NB4 (cell line): ENCODE measurements at regions not wholly inside any gene's neighbourhood (a gene's known extent, or its start where the extent isn't known, plus 50 kb on each side); places are given as distances from the start of the nearest gene placed in this dataset.
"Not testable (repeated sequence)": the region's sequence is repeated elsewhere in the genome, so short reads cannot be mapped to it uniquely, and the experiment has no call there.

Source experiments
- DNase-seq: peaks from one replicate; pipeline ENCODE4 v3.0.0; 2010; ENCODE audit warnings: low read depth
- H3K4me3 ChIP-seq: one replicate; pipeline ENCODE4 v1.5.1; 2011; ENCODE audit warnings: mild to moderate bottlenecking, low read depth, low read length, moderate library complexity
- CTCF ChIP-seq: IDR thresholded peaks from one replicate; pipeline ENCODE4 v1.5.1; 2012; ENCODE audit warnings: low read depth, low read length
- MAX ChIP-seq: IDR thresholded peaks from 2 replicates; pipeline ENCODE4 v1.6.1; 2011; ENCODE audit warnings: low read depth, low read length
- MYC ChIP-seq: IDR thresholded peaks from 2 replicates; pipeline ENCODE4 v1.6.1; 2011; ENCODE audit warnings: low read depth, low read length
- POLR2A ChIP-seq: IDR thresholded peaks from 2 replicates; pipeline ENCODE4 v1.6.1; 2011; ENCODE audit warnings: mild to moderate bottlenecking; ENCODE audit not compliant: insufficient read length; ENCODE audit errors: extremely low read depth

GRCh38 chrX:7603387-7603786 lies 239.6 kb upstream of the VCX start:
- no peak overlapping the region for H3K4me3 ChIP-seq
- DNase-seq, result no peak
- TF ChIP-seq POLR2A, result no peak
- TF ChIP-seq MYC, result no peak
- TF ChIP-seq MAX, result no peak
- TF ChIP-seq CTCF, result no peak

- no peak for DNase-seq
- H3K4me3 ChIP-seq, result no peak overlapping the region
- no peak for TF ChIP-seq MAX
- no peak for TF ChIP-seq MYC
- TF ChIP-seq POLR2A, result no peak
- no peak for TF ChIP-seq CTCF
Measured at GRCh38 chrX:7596822-7597221, 246.1 kb upstream of the VCX start.

GRCh38 chrX:7593370-7593769 lies 249.6 kb upstream of the VCX start:
- not testable (repeated sequence) for DNase-seq, H3K4me3 ChIP-seq

- TF ChIP-seq CTCF (peak; percentile 48), MAX (no peak)
- no peak overlapping the region for H3K4me3 ChIP-seq
- DNase-seq, result peak; percentile 55
Measured at GRCh38 chrX:7586126-7586525, 256.8 kb upstream of the VCX start.

GRCh38 chrX:7582191-7582590 lies 260.8 kb upstream of the VCX start:
- DNase-seq, result no peak
- H3K4me3 ChIP-seq, result no peak overlapping the region
- TF ChIP-seq POLR2A (no peak), MYC (no peak), CTCF (no peak)

GRCh38 chrX:7580127-7580526 lies 262.8 kb upstream of the VCX start:
- DNase-seq, result no peak
- TF ChIP-seq CTCF (no peak), POLR2A (no peak), MAX (no peak), MYC (no peak)
- no peak overlapping the region for H3K4me3 ChIP-seq

GRCh38 chrX:7574325-7574724 lies 268.6 kb upstream of the VCX start:
- TF ChIP-seq MYC, result no peak
- no peak for TF ChIP-seq CTCF
- TF ChIP-seq MAX, result no peak
- no peak for TF ChIP-seq POLR2A
- peak; percentile 42 for DNase-seq

More at GRCh38 chrX:7574325-7574724, 268.6 kb upstream of the VCX start:
- no peak overlapping the region for H3K4me3 ChIP-seq
